HG03139 (cell line): ENCODE measurements at regions not wholly inside any gene's neighbourhood (a gene's known extent, or its start where the extent isn't known, plus 50 kb on each side); places are given as distances from the start of the nearest gene placed in this dataset.

Source experiments
- ATAC-seq: cut with Tn5 transposase; IDR thresholded peaks from one replicate; pipeline ENCODE4 v1.9.1; 2021; ENCODE audit not compliant: unreplicated experiment

- ATAC-seq: no peak
Observed at GRCh38 chr13:24007979-24008620, 110.8 kb upstream of the C1QTNF9B start.

- ATAC-seq: no peak
Observed at GRCh38 chr13:24008679-24009078, 111.4 kb upstream of the C1QTNF9B start.

- ATAC-seq: no peak
Observed at GRCh38 chr13:24011266-24011665, 114.0 kb upstream of the C1QTNF9B start.

GRCh38 chr13:24012648-24013047 lies 115.3 kb upstream of the C1QTNF9B start:
- ATAC-seq: no peak

- ATAC-seq: no peak
Observed at GRCh38 chr13:24013189-24013588, 115.9 kb upstream of the C1QTNF9B start.

- ATAC-seq: no peak
Observed at GRCh38 chr13:24016046-24016445, 118.7 kb upstream of the C1QTNF9B start.

- no peak for ATAC-seq
Observed at GRCh38 chr13:24022568-24022967, 125.3 kb upstream of the C1QTNF9B start.

GRCh38 chr13:24023073-24023472 lies 125.8 kb upstream of the C1QTNF9B start:
- ATAC-seq: no peak

GRCh38 chr13:24027494-24027893 lies 130.2 kb upstream of the C1QTNF9B start:
- no peak for ATAC-seq

GRCh38 chr13:24032252-24032651 lies 128.3 kb upstream of the SPATA13 start:
- ATAC-seq: no peak

GRCh38 chr13:24032674-24033073 lies 127.8 kb upstream of the SPATA13 start:
- ATAC-seq: no peak

GRCh38 chr13:24033527-24034302 lies 126.8 kb upstream of the SPATA13 start:
- ATAC-seq: no peak

- no peak for ATAC-seq
Observed at GRCh38 chr13:24035411-24035810, 125.1 kb upstream of the SPATA13 start.

GRCh38 chr13:24036115-24036514 lies 124.4 kb upstream of the SPATA13 start:
- no peak for ATAC-seq

GRCh38 chr13:24038405-24038804 lies 122.1 kb upstream of the SPATA13 start:
- no peak for ATAC-seq

- no peak for ATAC-seq
Observed at GRCh38 chr13:24038841-24039330, 121.6 kb upstream of the SPATA13 start.

- ATAC-seq: no peak
Observed at GRCh38 chr13:24039621-24040475, 120.7 kb upstream of the SPATA13 start.

GRCh38 chr13:24040835-24041234 lies 119.7 kb upstream of the SPATA13 start:
- no peak for ATAC-seq

GRCh38 chr13:24041651-24042225 lies 118.8 kb upstream of the SPATA13 start:
- ATAC-seq: no peak

GRCh38 chr13:24042710-24043440 lies 117.6 kb upstream of the SPATA13 start:
- ATAC-seq: no peak
